ENCODE measurements at regions not wholly inside any gene's neighbourhood (a gene's known extent, or its start where the extent isn't known, plus 50 kb on each side); places are given as distances from the start of the nearest gene placed in this dataset.
"Not testable (repeated sequence)": the region's sequence is repeated elsewhere in the genome, so short reads cannot be mapped to it uniquely, and the experiment has no call there.

- FAIRE-seq = no peak
- H3K4me3 ChIP-seq (ENCODE audit: insufficient read depth, low read depth, low read length) = no peak overlapping the region
Observed at GRCh38 chr9:113678859-113679256, 197.3 kb upstream of the ZNF618 start.

GRCh38 chr9:113682297-113682771 lies 193.8 kb upstream of the ZNF618 start:
- H3K79me2 ChIP-seq (ENCODE audit: insufficient read depth, low read length) = no peaks in the 10 kb centered on the region
- H3K4me1 Mint-ChIP-seq (ENCODE audit: low read depth, unreplicated experiment) = peaks cover 2% of the 10 kb centered on the region
- H3K9ac ChIP-seq (ENCODE audit: low read length) = no peak overlapping the region
- no peaks in the 10 kb centered on the region for H3K36me3 ChIP-seq (ENCODE audit: insufficient read depth, low read length)
- H3K27ac ChIP-seq (ENCODE audit: low read depth, low read length) = no peak overlapping the region
- FAIRE-seq (peak; percentile 52), DNase-seq (ENCODE audit: low read depth) (peak; percentile 60)
- H4K20me1 ChIP-seq (ENCODE audit: insufficient read depth, low read length) = no peaks in the 10 kb centered on the region
- H3K27me3 Mint-ChIP-seq (ENCODE audit: low read depth, unreplicated experiment) = peaks cover 37% of the 10 kb centered on the region
- H3K4me2 ChIP-seq (ENCODE audit: low read length) = peak overlapping the region; percentile 24
- H3K4me3 Mint-ChIP-seq (ENCODE audit: unreplicated experiment) = no peak overlapping the region
- peaks cover 2% of the 10 kb centered on the region for H3K36me3 Mint-ChIP-seq (ENCODE audit: low read depth, unreplicated experiment)
- no peak overlapping the region for H3K4me3 ChIP-seq (ENCODE audit: insufficient read depth, low read depth, low read length)
- H3K4me1 ChIP-seq (ENCODE audit: insufficient read depth, low read length) = no peaks in the 10 kb centered on the region
- H3K9me3 ChIP-seq (ENCODE audit: insufficient read depth, low read depth, low read length) = no peaks in the 10 kb centered on the region
- peak overlapping the region; percentile 77 for H3K27ac Mint-ChIP-seq (ENCODE audit: unreplicated experiment)
- TF ChIP-seq, protein P1, sequence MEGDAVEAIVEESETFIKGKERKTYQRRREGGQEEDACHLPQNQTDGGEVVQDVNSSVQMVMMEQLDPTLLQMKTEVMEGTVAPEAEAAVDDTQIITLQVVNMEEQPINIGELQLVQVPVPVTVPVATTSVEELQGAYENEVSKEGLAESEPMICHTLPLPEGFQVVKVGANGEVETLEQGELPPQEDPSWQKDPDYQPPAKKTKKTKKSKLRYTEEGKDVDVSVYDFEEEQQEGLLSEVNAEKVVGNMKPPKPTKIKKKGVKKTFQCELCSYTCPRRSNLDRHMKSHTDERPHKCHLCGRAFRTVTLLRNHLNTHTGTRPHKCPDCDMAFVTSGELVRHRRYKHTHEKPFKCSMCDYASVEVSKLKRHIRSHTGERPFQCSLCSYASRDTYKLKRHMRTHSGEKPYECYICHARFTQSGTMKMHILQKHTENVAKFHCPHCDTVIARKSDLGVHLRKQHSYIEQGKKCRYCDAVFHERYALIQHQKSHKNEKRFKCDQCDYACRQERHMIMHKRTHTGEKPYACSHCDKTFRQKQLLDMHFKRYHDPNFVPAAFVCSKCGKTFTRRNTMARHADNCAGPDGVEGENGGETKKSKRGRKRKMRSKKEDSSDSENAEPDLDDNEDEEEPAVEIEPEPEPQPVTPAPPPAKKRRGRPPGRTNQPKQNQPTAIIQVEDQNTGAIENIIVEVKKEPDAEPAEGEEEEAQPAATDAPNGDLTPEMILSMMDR (IDR thresholded peaks at IDR 0.05; ENCODE audit: insufficient read depth, low read depth, low read length) = peak; percentile 96
- TF ChIP-seq EZH2 (IDR thresholded peaks at IDR 0.05; ENCODE audit: insufficient read depth, low read length) = no peak
- peaks cover 2% of the 10 kb centered on the region for H3K9me3 Mint-ChIP-seq (ENCODE audit: unreplicated experiment)
- peaks cover 3% of the 10 kb centered on the region for H3K27me3 ChIP-seq (ENCODE audit: insufficient read depth, low read length)
- peak overlapping the region; percentile 42 for H2AFZ ChIP-seq (ENCODE audit: low read depth, low read length)

More at GRCh38 chr9:113678859-113679256, 197.3 kb upstream of the ZNF618 start:
- Histone ChIP-seq H3K36me3 (ENCODE audit: insufficient read depth, low read length) (no peaks in the 10 kb centered on the region), H2AFZ (ENCODE audit: low read depth, low read length) (no peak overlapping the region), H3K27ac (ENCODE audit: low read depth, low read length) (no peak overlapping the region), H4K20me1 (ENCODE audit: insufficient read depth, low read length) (no peaks in the 10 kb centered on the region), H3K27me3 (ENCODE audit: insufficient read depth, low read length) (no peaks in the 10 kb centered on the region), H3K79me2 (ENCODE audit: insufficient read depth, low read length) (no peaks in the 10 kb centered on the region), H3K4me2 (ENCODE audit: low read length) (no peak overlapping the region), H3K4me1 (ENCODE audit: insufficient read depth, low read length) (peaks cover 31% of the 10 kb centered on the region), H3K9ac (ENCODE audit: low read length) (no peak overlapping the region), H3K9me3 (ENCODE audit: insufficient read depth, low read depth, low read length) (no peaks in the 10 kb centered on the region)
- no peak overlapping the region for H3K4me3 Mint-ChIP-seq (ENCODE audit: unreplicated experiment)
- no peak overlapping the region for H3K27ac Mint-ChIP-seq (ENCODE audit: unreplicated experiment)
- no peaks in the 10 kb centered on the region for H3K9me3 Mint-ChIP-seq (ENCODE audit: unreplicated experiment)
- DNase-seq (ENCODE audit: low read depth) = no peak
- TF ChIP-seq, protein P1 (IDR thresholded peaks at IDR 0.05; ENCODE audit: insufficient read depth, low read depth, low read length) = no peak
- TF ChIP-seq EZH2 (IDR thresholded peaks at IDR 0.05; ENCODE audit: insufficient read depth, low read length) = no peak
- H3K4me1 Mint-ChIP-seq (ENCODE audit: low read depth, unreplicated experiment) = peaks cover 28% of the 10 kb centered on the region
- H3K36me3 Mint-ChIP-seq (ENCODE audit: low read depth, unreplicated experiment) = no peaks in the 10 kb centered on the region
- H3K27me3 Mint-ChIP-seq (ENCODE audit: low read depth, unreplicated experiment) = peaks cover 6% of the 10 kb centered on the region

DNA sequence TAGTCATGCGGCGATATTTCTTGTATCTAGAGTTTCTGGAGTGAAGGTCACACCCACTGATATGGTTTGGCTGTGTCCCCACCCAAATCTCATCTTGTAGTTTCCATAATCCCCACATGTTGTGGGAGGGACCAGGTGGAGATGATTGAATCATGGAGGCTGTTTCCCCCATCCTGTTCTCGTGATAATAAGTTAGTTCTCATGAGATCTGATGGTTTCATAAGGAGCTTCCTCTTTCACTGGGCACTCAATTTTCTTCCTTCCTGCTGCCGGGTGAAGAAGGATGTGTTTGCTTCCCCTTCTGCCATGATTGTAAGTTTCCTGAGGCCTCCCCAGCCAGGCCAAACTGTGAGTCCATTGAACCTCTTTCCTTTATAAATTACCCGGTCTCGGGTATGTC lies 190.5 kb upstream of the ZNF618 start:
- not testable (repeated sequence) for H3K4me1 ChIP-seq (ENCODE audit: insufficient read depth, low read length); H3K36me3 ChIP-seq (ENCODE audit: insufficient read depth, low read length); FAIRE-seq; DNase-seq (ENCODE audit: low read depth); H3K4me2 ChIP-seq (ENCODE audit: low read length); H3K9ac ChIP-seq (ENCODE audit: low read length); H3K27ac Mint-ChIP-seq (ENCODE audit: unreplicated experiment); H3K4me3 ChIP-seq (ENCODE audit: insufficient read depth, low read depth, low read length); H3K9me3 ChIP-seq (ENCODE audit: insufficient read depth, low read depth, low read length); H3K4me3 Mint-ChIP-seq (ENCODE audit: unreplicated experiment); H3K36me3 Mint-ChIP-seq (ENCODE audit: low read depth, unreplicated experiment); H3K4me1 Mint-ChIP-seq (ENCODE audit: low read depth, unreplicated experiment); H4K20me1 ChIP-seq (ENCODE audit: insufficient read depth, low read length); H3K79me2 ChIP-seq (ENCODE audit: insufficient read depth, low read length); H3K27ac ChIP-seq (ENCODE audit: low read depth, low read length); H3K9me3 Mint-ChIP-seq (ENCODE audit: unreplicated experiment); H2AFZ ChIP-seq (ENCODE audit: low read depth, low read length)
- peaks cover 55% of the 10 kb centered on the region for H3K27me3 Mint-ChIP-seq (ENCODE audit: low read depth, unreplicated experiment)
- H3K27me3 ChIP-seq (ENCODE audit: insufficient read depth, low read length) = peaks cover 17% of the 10 kb centered on the region

Measured in astrocyte (in vitro differentiated cells and primary cell).